Mucosa of descending colon (tissue), 3 donors: ENCODE measurements at regions not wholly inside any gene's neighbourhood (a gene's known extent, or its start where the extent isn't known, plus 50 kb on each side); places are given as distances from the start of the nearest gene placed in this dataset.

ENCODE experiments used
- ATAC-seq: fragments of 200-7000 bp; cut with Tn5 transposase; one replicate; pipeline ENCODE4 v1.9.1; 2020; ENCODE audit warnings: mild to moderate bottlenecking, moderate library complexity
- DNase-seq, 3 donors: peaks; one replicate each; pipeline ENCODE4 v3.0.0-alpha.2; 2020
- H3K36me3 ChIP-seq: fragments of 200-600 bp; one replicate; pipeline ENCODE4 v1.8.0; 2021; ENCODE audit warnings: low read depth, mild to moderate bottlenecking
- H3K4me1 ChIP-seq: fragments of 200-600 bp; one replicate; pipeline ENCODE4 v1.8.0; 2021; ENCODE audit warnings: low read depth, mild to moderate bottlenecking
- H3K4me3 ChIP-seq: fragments of 200-600 bp; one replicate; pipeline ENCODE4 v1.8.0; 2021; ENCODE audit warnings: mild to moderate bottlenecking
- H3K9me3 ChIP-seq: fragments of 200-600 bp; one replicate; pipeline ENCODE4 v1.8.0; 2021; ENCODE audit warnings: mild to moderate bottlenecking
- intact Hi-C, 2 donors: fragments of 100-400 bp; cut with DNase I in 1 of 2; cut with micrococcal nuclease in 1 of 2; formaldehyde crosslinking; loops; one replicate each; pipeline versions ENCODE4 v1.11.0 to v1.11.1; 2022; cut with DNase I, micrococcal nuclease
- TF ChIP-seq, protein P1 (sequence below): fragments of 200-600 bp; IDR thresholded peaks from one replicate; pipeline ENCODE4 v1.8.0; 2022; ENCODE audit warnings: antibody characterized with exemption, mild to moderate bottlenecking
- donor health status: DM: no; HTN: no; CAD: no; lungs with moderate emphysema.
- donor health status: DM: no; HTN: no; CAD: no.
- donor health status: DM: no; HTN: yes; CAD: no.

GRCh38 chr12:107372229-107372658 is 278.9 kb upstream of the CRY1 start:
- no peak overlapping the region for H3K4me3 ChIP-seq
- TF ChIP-seq, protein P1, sequence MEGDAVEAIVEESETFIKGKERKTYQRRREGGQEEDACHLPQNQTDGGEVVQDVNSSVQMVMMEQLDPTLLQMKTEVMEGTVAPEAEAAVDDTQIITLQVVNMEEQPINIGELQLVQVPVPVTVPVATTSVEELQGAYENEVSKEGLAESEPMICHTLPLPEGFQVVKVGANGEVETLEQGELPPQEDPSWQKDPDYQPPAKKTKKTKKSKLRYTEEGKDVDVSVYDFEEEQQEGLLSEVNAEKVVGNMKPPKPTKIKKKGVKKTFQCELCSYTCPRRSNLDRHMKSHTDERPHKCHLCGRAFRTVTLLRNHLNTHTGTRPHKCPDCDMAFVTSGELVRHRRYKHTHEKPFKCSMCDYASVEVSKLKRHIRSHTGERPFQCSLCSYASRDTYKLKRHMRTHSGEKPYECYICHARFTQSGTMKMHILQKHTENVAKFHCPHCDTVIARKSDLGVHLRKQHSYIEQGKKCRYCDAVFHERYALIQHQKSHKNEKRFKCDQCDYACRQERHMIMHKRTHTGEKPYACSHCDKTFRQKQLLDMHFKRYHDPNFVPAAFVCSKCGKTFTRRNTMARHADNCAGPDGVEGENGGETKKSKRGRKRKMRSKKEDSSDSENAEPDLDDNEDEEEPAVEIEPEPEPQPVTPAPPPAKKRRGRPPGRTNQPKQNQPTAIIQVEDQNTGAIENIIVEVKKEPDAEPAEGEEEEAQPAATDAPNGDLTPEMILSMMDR = no peak
- H3K36me3 ChIP-seq = no peaks in the 10 kb centered on the region
- DNase-seq (no peak), ATAC-seq (peak; percentile 42)
- intact Hi-C loops = no loop called here
- no peaks in the 10 kb centered on the region for H3K4me1 ChIP-seq
- H3K9me3 ChIP-seq = no peaks in the 10 kb centered on the region

- Histone ChIP-seq H3K4me1 (no peaks in the 10 kb centered on the region), H3K9me3 (no peaks in the 10 kb centered on the region), H3K36me3 (no peaks in the 10 kb centered on the region), H3K4me3 (no peak overlapping the region)
- TF ChIP-seq, protein P1 = no peak
- DNase-seq (no peak), ATAC-seq (no peak)
- intact Hi-C loops = no loop called here
These were observed 280.0 kb upstream of the CRY1 start for GRCh38 chr12:107373238-107373809.

- Histone ChIP-seq H3K9me3 (no peaks in the 10 kb centered on the region), H3K4me1 (no peaks in the 10 kb centered on the region), H3K4me3 (no peak overlapping the region), H3K36me3 (no peaks in the 10 kb centered on the region)
- no peak for DNase-seq
- ATAC-seq = peak; percentile 22
- intact Hi-C loops = no loop called here
- TF ChIP-seq, protein P1 = no peak
These were observed 281.0 kb upstream of the CRY1 start for GRCh38 chr12:107374161-107374840.

GRCh38 chr12:107375231-107375630 is 281.9 kb upstream of the CRY1 start:
- Histone ChIP-seq H3K4me3 (no peak overlapping the region), H3K36me3 (no peaks in the 10 kb centered on the region), H3K9me3 (no peaks in the 10 kb centered on the region), H3K4me1 (no peaks in the 10 kb centered on the region)
- TF ChIP-seq, protein P1 = no peak
- intact Hi-C loops = no loop called here
- DNase-seq (no peak), ATAC-seq (no peak)

- TF ChIP-seq, protein P1 = no peak
- H3K4me3 ChIP-seq = no peak overlapping the region
- intact Hi-C loops = no loop called here
- no peak for DNase-seq
- no peaks in the 10 kb centered on the region for H3K9me3 ChIP-seq
- no peak for ATAC-seq
- H3K36me3 ChIP-seq = no peaks in the 10 kb centered on the region
- no peaks in the 10 kb centered on the region for H3K4me1 ChIP-seq
These were observed 284.4 kb upstream of the CRY1 start for GRCh38 chr12:107377596-107378385.
